GM12874 (cell line): ENCODE measurements at regions not wholly inside any gene's neighbourhood (a gene's known extent, or its start where the extent isn't known, plus 50 kb on each side); places are given as distances from the start of the nearest gene placed in this dataset.

Experiments
- CTCF ChIP-seq: IDR thresholded peaks from 2 replicates; pipeline ENCODE4 v1.5.1; 2011; ENCODE audit warnings: low read depth, mild to moderate bottlenecking, control low read depth, low read length, moderate library complexity; ENCODE audit not compliant: insufficient read depth

- TF ChIP-seq CTCF: no peak
Measured at GRCh38 chr20:6863798-6864201, 96.3 kb downstream of the BMP2 start.

GRCh38 chr20:6864740-6865139 is 97.3 kb downstream of the BMP2 start:
- TF ChIP-seq CTCF: no peak

GRCh38 chr20:6866741-6867140 is 99.3 kb downstream of the BMP2 start:
- no peak for TF ChIP-seq CTCF

- no peak for TF ChIP-seq CTCF
Measured at GRCh38 chr20:6868861-6869260, 101.4 kb downstream of the BMP2 start.

- no peak for TF ChIP-seq CTCF
Measured at GRCh38 chr20:6870559-6870958, 103.1 kb downstream of the BMP2 start.

- TF ChIP-seq CTCF: no peak
Measured at GRCh38 chr20:6877633-6878032, 110.1 kb downstream of the BMP2 start.

- TF ChIP-seq CTCF: no peak
Measured at GRCh38 chr20:6882561-6883291, 115.2 kb downstream of the BMP2 start.
